ENCODE measurements at regions not wholly inside any gene's neighbourhood (a gene's known extent, or its start where the extent isn't known, plus 50 kb on each side); places are given as distances from the start of the nearest gene placed in this dataset.

DNA sequence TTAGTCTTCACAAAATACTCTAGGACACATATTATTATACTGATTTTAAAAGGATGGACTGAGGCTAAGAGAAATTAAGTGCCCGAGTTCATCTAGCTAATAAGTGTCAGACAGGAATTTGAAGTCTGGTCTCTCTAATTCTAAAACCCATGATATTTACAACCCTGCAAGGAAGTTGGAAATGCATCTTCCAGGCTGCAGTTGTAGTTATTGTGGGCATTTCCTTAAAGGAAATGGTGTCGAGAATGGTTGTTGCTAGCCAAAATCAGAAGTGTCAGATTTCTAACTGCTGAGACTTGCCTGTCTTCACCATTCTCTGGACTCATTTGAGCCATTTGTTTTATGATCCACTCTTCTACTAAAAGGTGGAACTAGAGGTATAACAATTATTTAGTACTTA, 82.5 kb downstream of the FAT4 start:
- intact Hi-C loops (cut with DNase I) = no loop called here
- no peak overlapping the region for H3K27ac ChIP-seq
- WGBS, 4 donors = 52 to 60% (median 57%) methylated on average over 2 of the region's 2 CpGs

DNA sequence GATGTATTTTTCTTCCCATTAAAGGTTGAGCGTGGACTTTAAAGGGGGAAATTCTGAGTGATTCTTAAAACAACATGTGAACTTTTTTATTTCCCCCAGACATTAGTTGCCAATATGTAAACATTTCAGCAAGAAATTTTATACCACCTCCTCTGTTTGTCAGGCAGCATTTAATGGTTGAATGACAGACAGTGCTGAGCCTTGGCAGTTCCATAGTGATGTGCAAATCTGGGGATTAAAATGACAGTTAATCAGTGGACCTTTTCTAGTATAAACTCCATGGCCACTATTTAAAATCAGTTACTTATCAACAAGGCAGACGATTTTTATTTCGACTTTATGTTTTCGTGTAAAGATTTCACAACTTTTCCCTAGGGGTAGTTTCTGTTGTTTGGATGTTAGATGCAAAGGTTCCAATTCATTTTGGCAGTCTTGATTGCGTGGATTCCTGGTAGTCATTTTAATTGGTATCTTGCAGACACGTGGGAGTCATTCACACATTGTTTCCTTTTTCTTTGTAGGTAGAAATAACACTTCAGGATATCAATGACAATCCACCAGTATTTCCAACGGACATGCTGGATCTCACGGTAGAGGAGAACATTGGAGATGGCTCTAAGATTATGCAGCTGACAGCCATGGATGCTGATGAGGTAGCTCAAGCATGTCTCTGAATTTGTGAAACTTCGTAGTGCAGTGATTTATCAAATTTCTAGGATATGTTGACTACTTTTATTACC, 83.7 kb downstream of the FAT4 start:
- no peak for DNase-seq
- H3K4me1 ChIP-seq (replicated peaks in 1 of 2) = no peaks in the 10 kb centered on the region
- intact Hi-C loops (cut with DNase I) = no loop called here
- 55 to 63% (median 59%) methylated on average over 9 of the region's 9 CpGs for WGBS, 4 donors
- no peak overlapping the region for H3K4me3 ChIP-seq
- TF ChIP-seq, protein P1, sequence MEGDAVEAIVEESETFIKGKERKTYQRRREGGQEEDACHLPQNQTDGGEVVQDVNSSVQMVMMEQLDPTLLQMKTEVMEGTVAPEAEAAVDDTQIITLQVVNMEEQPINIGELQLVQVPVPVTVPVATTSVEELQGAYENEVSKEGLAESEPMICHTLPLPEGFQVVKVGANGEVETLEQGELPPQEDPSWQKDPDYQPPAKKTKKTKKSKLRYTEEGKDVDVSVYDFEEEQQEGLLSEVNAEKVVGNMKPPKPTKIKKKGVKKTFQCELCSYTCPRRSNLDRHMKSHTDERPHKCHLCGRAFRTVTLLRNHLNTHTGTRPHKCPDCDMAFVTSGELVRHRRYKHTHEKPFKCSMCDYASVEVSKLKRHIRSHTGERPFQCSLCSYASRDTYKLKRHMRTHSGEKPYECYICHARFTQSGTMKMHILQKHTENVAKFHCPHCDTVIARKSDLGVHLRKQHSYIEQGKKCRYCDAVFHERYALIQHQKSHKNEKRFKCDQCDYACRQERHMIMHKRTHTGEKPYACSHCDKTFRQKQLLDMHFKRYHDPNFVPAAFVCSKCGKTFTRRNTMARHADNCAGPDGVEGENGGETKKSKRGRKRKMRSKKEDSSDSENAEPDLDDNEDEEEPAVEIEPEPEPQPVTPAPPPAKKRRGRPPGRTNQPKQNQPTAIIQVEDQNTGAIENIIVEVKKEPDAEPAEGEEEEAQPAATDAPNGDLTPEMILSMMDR (IDR thresholded peaks at IDR 0.05) = no peak
- no peak for TF ChIP-seq POLR2A (IDR thresholded peaks at IDR 0.05)
- no peaks in the 10 kb centered on the region for H3K9me3 ChIP-seq (replicated peaks in 1 of 3)
- H3K36me3 ChIP-seq (replicated peaks in 1 of 2) = no peaks in the 10 kb centered on the region
- H3K27me3 ChIP-seq = no peaks in the 10 kb centered on the region
- H3K27ac ChIP-seq = no peak overlapping the region

More for the DNA sequence above, 82.5 kb downstream of the FAT4 start:
- DNase-seq = no peak
- no peaks in the 10 kb centered on the region for H3K4me1 ChIP-seq (replicated peaks in 1 of 2)
- no peaks in the 10 kb centered on the region for H3K36me3 ChIP-seq (replicated peaks in 1 of 2)
- TF ChIP-seq, protein P1 (IDR thresholded peaks at IDR 0.05) = no peak
- TF ChIP-seq POLR2A (IDR thresholded peaks at IDR 0.05) = no peak
- H3K4me3 ChIP-seq = no peak overlapping the region
- H3K9me3 ChIP-seq (replicated peaks in 1 of 3) = no peaks in the 10 kb centered on the region
- no peaks in the 10 kb centered on the region for H3K27me3 ChIP-seq

DNA sequence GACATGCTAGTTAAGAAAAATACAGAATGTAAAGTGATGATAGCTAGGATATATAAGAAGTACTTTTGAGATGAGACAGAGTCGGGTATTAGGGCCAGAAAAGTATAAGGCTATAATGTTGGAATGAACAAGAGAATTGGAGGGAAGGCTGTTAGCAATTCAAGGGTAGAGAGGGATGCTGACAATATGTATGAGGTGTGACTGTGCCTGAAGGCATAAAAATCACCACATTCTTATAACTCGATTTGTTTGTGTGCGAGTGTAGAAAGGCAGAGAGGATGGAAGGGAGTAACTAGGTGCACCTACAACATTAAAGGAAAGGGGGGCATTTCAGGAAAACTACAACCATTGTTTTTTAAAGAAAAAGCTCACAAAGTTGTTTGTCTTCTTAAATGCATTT, 86.0 kb downstream of the FAT4 start:
- intact Hi-C loops (cut with DNase I) = no loop called here
- Histone ChIP-seq H3K27ac (no peak overlapping the region), H3K36me3 (replicated peaks in 1 of 2) (no peaks in the 10 kb centered on the region), H3K9me3 (replicated peaks in 1 of 3) (no peaks in the 10 kb centered on the region), H3K27me3 (no peaks in the 10 kb centered on the region), H3K4me1 (replicated peaks in 1 of 2) (no peaks in the 10 kb centered on the region), H3K4me3 (no peak overlapping the region)
- TF ChIP-seq, protein P1 (IDR thresholded peaks at IDR 0.05) = no peak
- no peak for TF ChIP-seq POLR2A (IDR thresholded peaks at IDR 0.05)
- 18 to 24% (median 23%) methylated on average over 3 of the region's 3 CpGs for WGBS, 4 donors
- DNase-seq = no peak

DNA sequence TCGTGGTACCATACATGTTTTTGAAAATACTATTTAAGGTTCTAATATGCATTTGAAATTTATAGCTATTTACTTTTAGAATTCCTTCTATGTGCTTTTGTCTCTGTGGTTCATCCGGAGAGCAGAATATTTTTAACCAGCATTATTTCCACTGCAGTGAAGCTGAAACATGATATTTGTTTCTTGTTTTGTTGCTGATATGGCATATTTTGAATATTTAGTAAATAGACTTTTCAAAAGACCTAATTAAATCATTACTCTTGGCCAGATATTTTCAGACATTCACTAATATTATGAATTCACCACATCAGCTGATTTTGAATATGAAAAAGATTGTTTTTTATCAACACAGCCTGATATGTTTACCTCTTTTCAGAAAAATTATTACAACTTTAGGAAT, 87.0 kb downstream of the FAT4 start:
- no peak overlapping the region for H3K27ac ChIP-seq
- no peaks in the 10 kb centered on the region for H3K36me3 ChIP-seq (replicated peaks in 1 of 2)
- intact Hi-C loops (cut with DNase I) = no loop called here
- TF ChIP-seq, protein P1 (IDR thresholded peaks at IDR 0.05) = no peak
- no peak for TF ChIP-seq POLR2A (IDR thresholded peaks at IDR 0.05)
- H3K4me3 ChIP-seq = no peak overlapping the region
- WGBS, 4 donors = 66 to 74% (median 67%) methylated on average over 2 of the region's 2 CpGs
- DNase-seq = no peak
- no peaks in the 10 kb centered on the region for H3K4me1 ChIP-seq (replicated peaks in 1 of 2)
- H3K27me3 ChIP-seq = no peaks in the 10 kb centered on the region
- no peaks in the 10 kb centered on the region for H3K9me3 ChIP-seq (replicated peaks in 1 of 3)
